ENCODE measurements at regions not wholly inside any gene's neighbourhood (a gene's known extent, or its start where the extent isn't known, plus 50 kb on each side); places are given as distances from the start of the nearest gene placed in this dataset.
"Not testable (repeated sequence)": the region's sequence is repeated elsewhere in the genome, so short reads cannot be mapped to it uniquely, and the experiment has no call there.

DNA sequence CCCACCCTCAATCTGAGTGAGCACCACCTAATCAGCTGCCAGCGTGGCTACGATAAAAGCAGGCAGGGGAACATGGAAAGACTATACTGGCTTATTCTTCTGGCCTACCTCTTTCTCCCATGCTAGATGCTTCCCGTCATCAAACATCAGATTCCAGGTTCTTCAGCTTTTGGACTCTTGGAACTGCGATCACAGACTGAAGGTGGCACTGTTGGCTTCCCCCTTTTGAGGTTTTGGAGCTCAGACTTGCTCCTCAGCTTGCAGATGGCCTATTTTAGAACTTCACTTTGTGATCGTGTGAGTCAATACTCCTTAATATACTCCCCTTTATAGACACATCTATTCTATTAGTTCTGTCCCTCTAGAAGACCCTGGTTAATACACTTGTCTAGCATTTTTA lies 543.7 kb upstream of the RAG2 start:
- WGBS, 2 experiments (ENCODE audit: insufficient coverage in 1 of 2, insufficient read length in 1 of 2), result 88 to 90% methylated on average over 5 of the region's 5 CpGs
- Mint-ChIP-seq H3K4me3 (no peak overlapping the region), H3K27me3 (ENCODE audit: insufficient read depth) (no peaks in the 10 kb centered on the region), H3K27ac (no peak overlapping the region), H3K36me3 (ENCODE audit: low read depth) (no peaks in the 10 kb centered on the region), H3K4me1 (no peaks in the 10 kb centered on the region), H3K9me3 (peaks cover 6% of the 10 kb centered on the region)
- TF ChIP-seq, protein P1, sequence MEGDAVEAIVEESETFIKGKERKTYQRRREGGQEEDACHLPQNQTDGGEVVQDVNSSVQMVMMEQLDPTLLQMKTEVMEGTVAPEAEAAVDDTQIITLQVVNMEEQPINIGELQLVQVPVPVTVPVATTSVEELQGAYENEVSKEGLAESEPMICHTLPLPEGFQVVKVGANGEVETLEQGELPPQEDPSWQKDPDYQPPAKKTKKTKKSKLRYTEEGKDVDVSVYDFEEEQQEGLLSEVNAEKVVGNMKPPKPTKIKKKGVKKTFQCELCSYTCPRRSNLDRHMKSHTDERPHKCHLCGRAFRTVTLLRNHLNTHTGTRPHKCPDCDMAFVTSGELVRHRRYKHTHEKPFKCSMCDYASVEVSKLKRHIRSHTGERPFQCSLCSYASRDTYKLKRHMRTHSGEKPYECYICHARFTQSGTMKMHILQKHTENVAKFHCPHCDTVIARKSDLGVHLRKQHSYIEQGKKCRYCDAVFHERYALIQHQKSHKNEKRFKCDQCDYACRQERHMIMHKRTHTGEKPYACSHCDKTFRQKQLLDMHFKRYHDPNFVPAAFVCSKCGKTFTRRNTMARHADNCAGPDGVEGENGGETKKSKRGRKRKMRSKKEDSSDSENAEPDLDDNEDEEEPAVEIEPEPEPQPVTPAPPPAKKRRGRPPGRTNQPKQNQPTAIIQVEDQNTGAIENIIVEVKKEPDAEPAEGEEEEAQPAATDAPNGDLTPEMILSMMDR (conservative IDR thresholded peaks at IDR 0.05), result peak; percentile 64
- no peaks in the 10 kb centered on the region for H3K4me1 ChIP-seq (ENCODE audit: control insufficient read depth, insufficient read depth, low read length)
- H3K27ac ChIP-seq (ENCODE audit: low read depth, low read length), result no peak overlapping the region
- H3K9ac ChIP-seq (ENCODE audit: extremely low read depth, low read length, poor library complexity, severe bottlenecking), result no peak overlapping the region
- no peaks in the 10 kb centered on the region for H3K27me3 ChIP-seq (ENCODE audit: control insufficient read depth, insufficient read depth, low read length, poor library complexity, severe bottlenecking)
- peak; percentile 58 for DNase-seq
- no peaks in the 10 kb centered on the region for H3K9me3 ChIP-seq (ENCODE audit: control insufficient read depth, low read length)
- H3K4me3 ChIP-seq (ENCODE audit: low read length), result no peak overlapping the region
- H3K36me3 ChIP-seq (ENCODE audit: control insufficient read depth, insufficient read depth, low read length), result no peaks in the 10 kb centered on the region

DNA sequence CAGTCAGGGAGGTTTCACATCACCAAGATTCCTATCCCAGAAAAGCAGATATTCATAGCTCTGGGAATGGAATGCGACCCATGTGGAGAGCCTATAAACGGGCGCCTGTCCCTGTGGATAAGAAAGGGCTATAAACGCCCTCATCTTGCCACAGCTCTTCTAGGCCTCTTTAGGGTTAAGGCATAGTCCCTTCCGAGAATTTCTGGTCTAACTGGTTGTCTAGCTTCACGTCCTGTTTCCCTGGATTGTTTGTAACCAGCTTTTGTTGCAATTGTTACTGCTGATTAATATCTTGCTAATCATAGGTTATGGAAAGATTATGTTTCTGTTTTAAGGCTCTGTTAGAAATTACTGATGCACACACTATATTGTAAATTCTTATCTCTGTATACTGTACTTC lies 537.6 kb upstream of the RAG2 start:
- H3K27me3 Mint-ChIP-seq (ENCODE audit: insufficient read depth); H3K27me3 ChIP-seq (ENCODE audit: control insufficient read depth, insufficient read depth, low read length, poor library complexity, severe bottlenecking); H3K4me3 Mint-ChIP-seq; DNase-seq; H3K4me1 ChIP-seq (ENCODE audit: control insufficient read depth, insufficient read depth, low read length); H3K4me3 ChIP-seq (ENCODE audit: low read length); H3K9ac ChIP-seq (ENCODE audit: extremely low read depth, low read length, poor library complexity, severe bottlenecking); H3K27ac Mint-ChIP-seq; H3K4me1 Mint-ChIP-seq; H3K9me3 ChIP-seq (ENCODE audit: control insufficient read depth, low read length); H3K36me3 ChIP-seq (ENCODE audit: control insufficient read depth, insufficient read depth, low read length); H3K27ac ChIP-seq (ENCODE audit: low read depth, low read length); H3K36me3 Mint-ChIP-seq (ENCODE audit: low read depth): not testable (repeated sequence)
- WGBS, 2 experiments (ENCODE audit: insufficient coverage in 1 of 2, insufficient read length in 1 of 2), result 91 to 93% methylated on average over 4 to 6 of the region's 6 CpGs
- peaks cover 22% of the 10 kb centered on the region for H3K9me3 Mint-ChIP-seq

DNA sequence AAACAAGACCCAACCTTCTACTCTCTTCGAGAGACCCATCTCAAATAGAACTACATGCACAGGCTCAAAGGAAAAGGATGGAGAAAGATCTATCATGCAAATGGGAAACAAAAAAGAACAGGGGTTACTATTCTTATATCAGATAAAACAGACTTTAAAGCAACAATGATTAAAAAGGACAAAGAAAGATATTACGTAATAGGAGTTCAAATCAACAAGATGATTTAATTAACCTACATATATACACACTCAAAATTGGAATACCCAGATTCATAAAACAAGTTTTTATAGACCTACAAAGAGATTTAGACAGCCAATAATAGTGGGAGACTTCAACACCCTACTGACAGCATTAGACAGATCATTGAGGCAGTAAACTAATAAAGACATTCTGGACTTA lies 536.6 kb upstream of the RAG2 start:
- Histone ChIP-seq H3K4me3 (ENCODE audit: low read length) (no peak overlapping the region), H3K36me3 (ENCODE audit: control insufficient read depth, insufficient read depth, low read length) (no peaks in the 10 kb centered on the region), H3K27me3 (ENCODE audit: control insufficient read depth, insufficient read depth, low read length, poor library complexity, severe bottlenecking) (no peaks in the 10 kb centered on the region), H3K4me1 (ENCODE audit: control insufficient read depth, insufficient read depth, low read length) (peaks cover 3% of the 10 kb centered on the region), H3K9ac (ENCODE audit: extremely low read depth, low read length, poor library complexity, severe bottlenecking) (no peak overlapping the region), H3K27ac (ENCODE audit: low read depth, low read length) (no peak overlapping the region), H3K9me3 (ENCODE audit: control insufficient read depth, low read length) (no peaks in the 10 kb centered on the region)
- TF ChIP-seq, protein P1 (conservative IDR thresholded peaks at IDR 0.05), result no peak
- WGBS, 2 experiments (ENCODE audit: insufficient coverage in 1 of 2, insufficient read length in 1 of 2), result 43% methylated on average over 2 of the region's 2 CpGs; no CpG with 5 or more reads in 1 of the 2 experiments
- Mint-ChIP-seq H3K9me3 (peaks cover 25% of the 10 kb centered on the region), H3K36me3 (ENCODE audit: low read depth) (no peaks in the 10 kb centered on the region), H3K4me3 (no peak overlapping the region), H3K4me1 (peaks cover 1% of the 10 kb centered on the region), H3K27me3 (ENCODE audit: insufficient read depth) (no peaks in the 10 kb centered on the region), H3K27ac (no peak overlapping the region)
- DNase-seq, result no peak

GRCh38 chr11:37124384-37124783 lies 526.3 kb upstream of the RAG2 start:
- H3K4me1 ChIP-seq (ENCODE audit: control insufficient read depth, insufficient read depth, low read length), result no peaks in the 10 kb centered on the region
- TF ChIP-seq, protein P1 (conservative IDR thresholded peaks at IDR 0.05), result no peak
- no peaks in the 10 kb centered on the region for H3K9me3 ChIP-seq (ENCODE audit: control insufficient read depth, low read length)
- Mint-ChIP-seq H3K36me3 (ENCODE audit: low read depth) (no peaks in the 10 kb centered on the region), H3K9me3 (no peaks in the 10 kb centered on the region), H3K27ac (no peak overlapping the region), H3K27me3 (ENCODE audit: insufficient read depth) (peaks cover 2% of the 10 kb centered on the region), H3K4me1 (no peaks in the 10 kb centered on the region), H3K4me3 (no peak overlapping the region)
- H3K4me3 ChIP-seq (ENCODE audit: low read length), result no peak overlapping the region
- no peaks in the 10 kb centered on the region for H3K36me3 ChIP-seq (ENCODE audit: control insufficient read depth, insufficient read depth, low read length)
- H3K27ac ChIP-seq (ENCODE audit: low read depth, low read length), result no peak overlapping the region
- H3K9ac ChIP-seq (ENCODE audit: extremely low read depth, low read length, poor library complexity, severe bottlenecking), result no peak overlapping the region
- no peak for DNase-seq
- WGBS, 2 experiments (ENCODE audit: insufficient coverage in 1 of 2, insufficient read length in 1 of 2), result 87 to 93% methylated on average over 2 of the region's 2 CpGs
- H3K27me3 ChIP-seq (ENCODE audit: control insufficient read depth, insufficient read depth, low read length, poor library complexity, severe bottlenecking), result no peaks in the 10 kb centered on the region
